ENCODE measurements at regions not wholly inside any gene's neighbourhood (a gene's known extent, or its start where the extent isn't known, plus 50 kb on each side); places are given as distances from the start of the nearest gene placed in this dataset.

DNA sequence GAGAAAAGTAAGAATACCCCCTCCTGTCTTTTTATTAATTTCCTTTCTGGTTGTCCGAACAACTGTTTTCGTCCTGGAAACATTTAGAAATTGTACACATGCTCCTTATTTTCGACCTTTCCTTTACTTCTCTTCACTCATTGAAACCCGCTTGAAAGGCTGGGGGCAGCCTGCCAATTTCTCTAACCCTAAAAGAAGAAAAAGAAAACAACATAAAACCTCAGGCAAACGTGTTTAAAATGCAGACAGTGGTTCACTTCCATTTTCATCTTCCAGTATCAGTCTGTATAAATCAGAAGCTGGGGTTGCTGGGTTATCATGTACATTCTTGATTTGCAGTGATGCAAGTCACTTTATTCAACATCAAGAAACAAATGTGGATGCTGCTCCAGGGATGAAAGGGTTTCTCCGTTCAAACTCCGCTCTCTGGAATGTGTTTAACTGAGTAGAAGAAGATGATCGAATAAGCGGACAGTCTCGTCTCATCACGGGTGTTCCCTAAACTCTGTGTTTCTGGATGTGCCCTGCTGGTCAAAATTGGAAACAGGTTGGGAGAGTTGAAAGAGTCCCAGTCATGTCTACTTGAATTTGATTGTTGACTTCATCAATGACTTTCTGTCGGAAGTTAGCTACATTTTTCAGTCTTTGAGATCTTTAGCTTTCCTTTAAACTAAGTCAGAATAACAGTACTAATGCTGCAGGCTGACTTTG, 1042.2 kb downstream of the BCL11B start:
- H3K9ac ChIP-seq (ENCODE audit: low read depth in 1 of 2, low read length in 2 of 2) = no peak overlapping the region
- no peaks in the 10 kb centered on the region for H3K9me3 ChIP-seq (ENCODE audit: control insufficient read depth in 2 of 2, low read length in 2 of 2)
- no peak overlapping the region for H3K27ac ChIP-seq (ENCODE audit: low read depth in 2 of 2, low read length in 2 of 2)
- H3K4me3 ChIP-seq (ENCODE audit: low read length in 2 of 2) = no peak overlapping the region
- H3K36me3 ChIP-seq (ENCODE audit: control insufficient read depth in 2 of 2, insufficient read depth in 2 of 2, low read length in 2 of 2) = no peaks in the 10 kb centered on the region
- no peaks in the 10 kb centered on the region for H3K4me1 ChIP-seq (ENCODE audit: control insufficient read depth in 2 of 2, insufficient read depth in 2 of 2, low read length in 2 of 2)
- H3K27me3 ChIP-seq (ENCODE audit: control insufficient read depth in 2 of 2, insufficient read depth in 2 of 2, low read length in 2 of 2) = peaks cover 2 to 4% of the 10 kb centered on the region in 2 donors

DNA sequence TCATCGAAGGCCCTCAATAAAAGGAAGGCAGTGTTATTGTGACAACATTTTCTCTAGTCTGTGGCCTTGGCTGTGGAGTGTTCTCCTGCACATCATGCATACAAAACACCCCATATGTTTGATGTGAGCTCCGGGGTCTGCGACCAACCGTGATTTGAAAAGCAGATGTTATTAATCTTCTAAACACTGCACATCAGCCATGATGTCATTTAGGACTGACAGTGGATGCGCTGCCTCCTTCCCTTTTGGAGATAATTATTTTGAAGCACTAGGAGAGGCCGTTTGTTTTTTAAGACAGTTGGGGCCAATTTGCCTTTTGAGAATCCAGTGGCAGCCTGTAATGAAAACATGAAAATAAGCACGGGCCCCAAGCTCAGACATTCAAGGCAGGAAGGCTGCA, 1041.6 kb downstream of the BCL11B start:
- H3K9me3 ChIP-seq (ENCODE audit: control insufficient read depth in 2 of 2, low read length in 2 of 2) = no peaks in the 10 kb centered on the region
- no peak overlapping the region for H3K9ac ChIP-seq (ENCODE audit: low read depth in 1 of 2, low read length in 2 of 2)
- peaks cover 2 to 4% of the 10 kb centered on the region in 2 donors for H3K27me3 ChIP-seq (ENCODE audit: control insufficient read depth in 2 of 2, insufficient read depth in 2 of 2, low read length in 2 of 2)
- no peak overlapping the region for H3K27ac ChIP-seq (ENCODE audit: low read depth in 2 of 2, low read length in 2 of 2)
- H3K4me3 ChIP-seq (ENCODE audit: low read length in 2 of 2) = no peak overlapping the region
- no peaks in the 10 kb centered on the region for H3K36me3 ChIP-seq (ENCODE audit: control insufficient read depth in 2 of 2, insufficient read depth in 2 of 2, low read length in 2 of 2)
- no peaks in the 10 kb centered on the region for H3K4me1 ChIP-seq (ENCODE audit: control insufficient read depth in 2 of 2, insufficient read depth in 2 of 2, low read length in 2 of 2)

DNA sequence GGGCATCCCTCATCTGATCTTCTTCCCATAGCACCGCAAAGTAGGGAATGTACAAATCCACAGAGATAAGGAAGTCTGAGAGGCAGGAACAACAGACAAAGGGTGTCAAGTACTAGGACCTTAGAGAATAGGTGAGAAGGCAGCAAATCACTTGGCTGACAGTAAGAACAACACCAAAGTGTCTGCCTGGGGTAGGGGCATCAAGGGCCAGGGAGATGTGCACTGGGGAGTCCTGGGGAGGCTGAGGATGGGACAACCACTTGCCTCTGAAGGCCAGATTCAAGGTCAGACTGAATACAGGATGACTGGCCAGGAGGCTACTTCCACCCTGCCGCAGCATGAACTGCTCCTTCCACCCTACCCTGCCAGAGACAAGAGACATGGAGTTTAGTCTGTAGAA, 1040.8 kb downstream of the BCL11B start:
- H3K27me3 ChIP-seq (ENCODE audit: control insufficient read depth in 2 of 2, insufficient read depth in 2 of 2, low read length in 2 of 2) = peaks cover 2 to 4% of the 10 kb centered on the region in 2 donors
- no peak overlapping the region for H3K9ac ChIP-seq (ENCODE audit: low read depth in 1 of 2, low read length in 2 of 2)
- no peaks in the 10 kb centered on the region for H3K9me3 ChIP-seq (ENCODE audit: control insufficient read depth in 2 of 2, low read length in 2 of 2)
- no peaks in the 10 kb centered on the region for H3K36me3 ChIP-seq (ENCODE audit: control insufficient read depth in 2 of 2, insufficient read depth in 2 of 2, low read length in 2 of 2)
- no peak overlapping the region for H3K4me3 ChIP-seq (ENCODE audit: low read length in 2 of 2)
- no peak overlapping the region for H3K27ac ChIP-seq (ENCODE audit: low read depth in 2 of 2, low read length in 2 of 2)
- no peaks in the 10 kb centered on the region for H3K4me1 ChIP-seq (ENCODE audit: control insufficient read depth in 2 of 2, insufficient read depth in 2 of 2, low read length in 2 of 2)

DNA sequence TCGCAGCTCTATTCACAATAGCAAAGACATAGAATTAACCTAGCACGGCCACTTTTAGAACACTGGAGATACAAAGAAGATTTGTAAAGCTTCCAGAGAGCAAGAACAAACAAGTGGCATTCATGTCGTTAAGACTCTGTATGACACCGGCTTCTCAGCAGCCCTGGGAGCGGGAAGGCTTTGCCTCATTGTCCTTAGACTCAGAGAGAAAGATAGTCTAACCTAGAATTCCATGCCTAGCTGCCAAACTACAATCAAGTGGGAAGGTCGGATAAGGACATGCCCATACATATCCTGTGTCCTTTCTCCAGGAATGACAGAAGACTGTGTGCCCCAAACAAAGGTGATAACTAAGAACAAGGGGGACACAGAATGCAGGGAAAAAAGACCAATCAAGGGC, 1038.3 kb downstream of the BCL11B start:
- no peak overlapping the region for H3K27ac ChIP-seq (ENCODE audit: low read depth in 2 of 2, low read length in 2 of 2)
- no peak overlapping the region for H3K4me3 ChIP-seq (ENCODE audit: low read length in 2 of 2)
- H3K4me1 ChIP-seq (ENCODE audit: control insufficient read depth in 2 of 2, insufficient read depth in 2 of 2, low read length in 2 of 2) = no peaks in the 10 kb centered on the region
- H3K9me3 ChIP-seq (ENCODE audit: control insufficient read depth in 2 of 2, low read length in 2 of 2) = no peaks in the 10 kb centered on the region
- H3K36me3 ChIP-seq (ENCODE audit: control insufficient read depth in 2 of 2, insufficient read depth in 2 of 2, low read length in 2 of 2) = no peaks in the 10 kb centered on the region
- H3K9ac ChIP-seq (ENCODE audit: low read depth in 1 of 2, low read length in 2 of 2) = no peak overlapping the region
- H3K27me3 ChIP-seq (ENCODE audit: control insufficient read depth in 2 of 2, insufficient read depth in 2 of 2, low read length in 2 of 2) = peaks cover 2 to 4% of the 10 kb centered on the region in 2 donors

DNA sequence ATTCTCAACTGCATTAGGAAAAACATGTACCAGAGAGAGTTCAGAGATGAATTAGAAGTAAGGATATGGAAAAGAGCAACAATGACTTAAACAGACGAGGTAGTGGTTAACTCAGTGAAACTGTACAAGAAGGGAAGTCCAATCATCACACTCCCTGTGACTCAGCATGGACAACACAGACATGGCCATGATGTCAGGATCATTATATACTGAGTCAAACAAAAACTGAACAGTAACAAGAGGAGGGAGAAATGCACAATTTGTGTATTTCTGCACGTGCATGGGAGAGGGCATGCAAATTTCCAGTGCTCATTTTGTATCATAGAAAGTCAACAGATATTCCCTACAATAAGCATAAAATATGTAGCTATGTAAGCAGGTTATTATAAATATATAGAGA, 1037.8 kb downstream of the BCL11B start:
- H3K4me3 ChIP-seq (ENCODE audit: low read length in 2 of 2) = no peak overlapping the region
- H3K4me1 ChIP-seq (ENCODE audit: control insufficient read depth in 2 of 2, insufficient read depth in 2 of 2, low read length in 2 of 2) = no peaks in the 10 kb centered on the region
- H3K9ac ChIP-seq (ENCODE audit: low read depth in 1 of 2, low read length in 2 of 2) = no peak overlapping the region
- H3K36me3 ChIP-seq (ENCODE audit: control insufficient read depth in 2 of 2, insufficient read depth in 2 of 2, low read length in 2 of 2) = no peaks in the 10 kb centered on the region
- peaks cover 2 to 4% of the 10 kb centered on the region in 2 donors for H3K27me3 ChIP-seq (ENCODE audit: control insufficient read depth in 2 of 2, insufficient read depth in 2 of 2, low read length in 2 of 2)
- no peaks in the 10 kb centered on the region for H3K9me3 ChIP-seq (ENCODE audit: control insufficient read depth in 2 of 2, low read length in 2 of 2)
- H3K27ac ChIP-seq (ENCODE audit: low read depth in 2 of 2, low read length in 2 of 2) = no peak overlapping the region

DNA sequence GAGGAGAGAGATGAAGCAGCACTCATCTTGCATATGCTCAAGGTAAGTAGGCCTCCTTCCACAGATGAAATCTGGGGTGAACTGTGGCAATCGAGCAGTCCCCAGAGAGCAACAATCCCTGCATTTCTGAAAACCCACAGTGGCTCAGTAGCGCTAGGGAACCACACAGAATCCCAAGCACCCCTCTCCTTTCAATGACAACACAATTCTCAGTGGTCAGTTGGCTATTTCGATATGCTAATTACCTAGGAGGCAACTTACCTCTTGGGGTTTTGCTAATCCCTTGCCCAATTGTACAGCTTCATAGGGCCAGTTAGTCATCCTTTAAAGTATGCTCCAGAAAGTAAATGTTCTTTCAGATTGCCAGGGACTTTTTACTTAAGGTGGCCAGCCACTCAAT, 1035.7 kb downstream of the BCL11B start:
- peaks cover 0 to 4% of the 10 kb centered on the region in 2 donors for H3K27me3 ChIP-seq (ENCODE audit: control insufficient read depth in 2 of 2, insufficient read depth in 2 of 2, low read length in 2 of 2)
- H3K9ac ChIP-seq (ENCODE audit: low read depth in 1 of 2, low read length in 2 of 2) = no peak overlapping the region
- H3K36me3 ChIP-seq (ENCODE audit: control insufficient read depth in 2 of 2, insufficient read depth in 2 of 2, low read length in 2 of 2) = no peaks in the 10 kb centered on the region
- no peak overlapping the region for H3K27ac ChIP-seq (ENCODE audit: low read depth in 2 of 2, low read length in 2 of 2)
- no peaks in the 10 kb centered on the region for H3K9me3 ChIP-seq (ENCODE audit: control insufficient read depth in 2 of 2, low read length in 2 of 2)
- no peaks in the 10 kb centered on the region for H3K4me1 ChIP-seq (ENCODE audit: control insufficient read depth in 2 of 2, insufficient read depth in 2 of 2, low read length in 2 of 2)
- H3K4me3 ChIP-seq (ENCODE audit: low read length in 2 of 2) = no peak overlapping the region

DNA sequence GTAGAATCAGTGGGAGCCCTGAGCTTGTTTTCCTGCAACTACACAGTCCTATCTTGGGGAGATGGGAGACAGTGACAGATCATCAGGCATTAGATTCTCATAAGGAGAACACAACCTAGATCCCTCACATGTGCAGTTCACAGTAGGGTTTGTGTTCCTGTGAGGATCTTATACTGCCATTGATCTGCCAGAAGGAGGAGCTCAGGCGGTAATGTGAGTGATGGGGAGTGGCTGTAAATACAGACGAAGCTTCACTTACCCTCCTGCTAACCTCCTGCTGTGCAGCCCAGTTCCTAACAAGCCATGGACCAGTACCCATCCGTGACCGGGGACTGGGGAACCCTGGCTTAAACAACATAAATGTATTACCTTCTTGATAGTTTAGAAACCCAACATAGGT, 1034.1 kb downstream of the BCL11B start:
- H3K4me3 ChIP-seq (ENCODE audit: low read length in 2 of 2) = no peak overlapping the region
- peaks cover 0 to 3% of the 10 kb centered on the region in 2 donors for H3K27me3 ChIP-seq (ENCODE audit: control insufficient read depth in 2 of 2, insufficient read depth in 2 of 2, low read length in 2 of 2)
- H3K9ac ChIP-seq (ENCODE audit: low read depth in 1 of 2, low read length in 2 of 2) = no peak overlapping the region
- H3K36me3 ChIP-seq (ENCODE audit: control insufficient read depth in 2 of 2, insufficient read depth in 2 of 2, low read length in 2 of 2) = no peaks in the 10 kb centered on the region
- H3K27ac ChIP-seq (ENCODE audit: low read depth in 2 of 2, low read length in 2 of 2) = no peak overlapping the region
- no peaks in the 10 kb centered on the region for H3K9me3 ChIP-seq (ENCODE audit: control insufficient read depth in 2 of 2, low read length in 2 of 2)
- no peaks in the 10 kb centered on the region for H3K4me1 ChIP-seq (ENCODE audit: control insufficient read depth in 2 of 2, insufficient read depth in 2 of 2, low read length in 2 of 2)

DNA sequence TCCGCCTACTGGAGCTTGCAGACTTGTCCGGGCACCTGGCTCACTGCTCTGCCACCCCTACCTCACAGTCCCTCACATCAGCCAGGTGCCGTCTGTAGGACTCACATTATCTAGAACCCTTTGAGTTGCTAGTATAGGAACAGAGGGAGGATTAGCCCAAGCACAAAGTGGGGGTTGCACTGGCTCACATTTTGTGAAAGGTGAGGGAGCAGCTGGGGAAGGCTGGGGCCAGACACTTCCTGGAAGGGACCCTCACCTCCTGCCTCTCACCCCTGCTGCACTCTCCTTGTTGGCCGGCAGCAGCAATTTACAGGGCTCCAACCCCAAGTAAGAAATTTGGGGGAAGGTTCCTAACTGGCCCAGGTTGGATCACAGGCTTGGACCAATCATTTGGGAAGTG, 1031.6 kb downstream of the BCL11B start:
- H3K4me1 ChIP-seq (ENCODE audit: control insufficient read depth in 2 of 2, insufficient read depth in 2 of 2, low read length in 2 of 2) = peaks cover 8 to 9% of the 10 kb centered on the region in 2 donors
- peaks cover 0 to 3% of the 10 kb centered on the region in 2 donors for H3K27me3 ChIP-seq (ENCODE audit: control insufficient read depth in 2 of 2, insufficient read depth in 2 of 2, low read length in 2 of 2)
- H3K9ac ChIP-seq (ENCODE audit: low read depth in 1 of 2, low read length in 2 of 2) = no peak overlapping the region
- no peaks in the 10 kb centered on the region for H3K9me3 ChIP-seq (ENCODE audit: control insufficient read depth in 2 of 2, low read length in 2 of 2)
- no peak overlapping the region for H3K27ac ChIP-seq (ENCODE audit: low read depth in 2 of 2, low read length in 2 of 2)
- H3K36me3 ChIP-seq (ENCODE audit: control insufficient read depth in 2 of 2, insufficient read depth in 2 of 2, low read length in 2 of 2) = no peaks in the 10 kb centered on the region
- no peak overlapping the region for H3K4me3 ChIP-seq (ENCODE audit: low read length in 2 of 2)

DNA sequence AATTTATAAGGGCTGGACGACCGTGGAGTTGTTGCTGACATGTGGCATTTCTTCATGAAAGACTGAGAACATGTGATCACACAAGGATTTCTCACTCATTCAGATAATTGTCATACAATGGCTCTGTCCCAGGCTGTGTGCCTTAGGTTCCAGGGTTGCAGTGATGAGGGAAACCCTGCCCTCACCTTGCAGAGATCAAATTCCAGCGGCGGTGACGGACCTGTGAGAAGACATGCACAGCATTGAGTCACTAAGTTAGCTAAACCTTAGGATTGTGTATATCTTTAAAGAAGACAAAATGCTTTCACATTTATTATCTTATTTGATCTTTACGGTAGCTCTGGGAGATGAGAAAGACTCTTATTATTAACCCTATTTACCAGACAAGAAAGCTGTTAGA, 1029.1 kb downstream of the BCL11B start:
- H3K9ac ChIP-seq (ENCODE audit: low read depth in 1 of 2, low read length in 2 of 2) = no peak overlapping the region
- no peak overlapping the region for H3K27ac ChIP-seq (ENCODE audit: low read depth in 2 of 2, low read length in 2 of 2)
- H3K4me1 ChIP-seq (ENCODE audit: control insufficient read depth in 2 of 2, insufficient read depth in 2 of 2, low read length in 2 of 2) = peaks cover 8 to 11% of the 10 kb centered on the region in 2 donors
- no peaks in the 10 kb centered on the region for H3K9me3 ChIP-seq (ENCODE audit: control insufficient read depth in 2 of 2, low read length in 2 of 2)
- no peaks in the 10 kb centered on the region for H3K36me3 ChIP-seq (ENCODE audit: control insufficient read depth in 2 of 2, insufficient read depth in 2 of 2, low read length in 2 of 2)
- peaks cover 0 to 3% of the 10 kb centered on the region in 2 donors for H3K27me3 ChIP-seq (ENCODE audit: control insufficient read depth in 2 of 2, insufficient read depth in 2 of 2, low read length in 2 of 2)
- no peak overlapping the region for H3K4me3 ChIP-seq (ENCODE audit: low read length in 2 of 2)

DNA sequence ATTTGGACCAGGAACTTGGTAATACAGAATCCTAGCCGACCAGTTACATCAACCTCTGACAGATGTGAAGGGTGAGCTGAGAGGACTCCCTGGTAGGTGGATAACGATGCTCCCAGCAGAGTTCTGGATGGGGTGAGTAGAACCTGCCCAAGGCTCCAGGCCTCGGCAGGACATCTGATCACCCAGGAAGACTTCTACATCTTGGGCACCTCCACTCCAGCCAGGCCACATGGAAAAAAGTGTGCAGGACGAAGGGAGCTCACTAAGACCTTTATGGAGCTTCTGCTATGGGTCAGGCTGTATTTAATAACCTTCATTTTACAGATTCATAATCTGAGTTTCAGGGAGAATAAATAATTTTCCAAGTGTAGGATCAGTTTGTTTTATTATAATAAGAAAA, 1028.7 kb downstream of the BCL11B start:
- Histone ChIP-seq H3K36me3 (ENCODE audit: control insufficient read depth in 2 of 2, insufficient read depth in 2 of 2, low read length in 2 of 2) (no peaks in the 10 kb centered on the region), H3K9ac (ENCODE audit: low read depth in 1 of 2, low read length in 2 of 2) (no peak overlapping the region), H3K9me3 (ENCODE audit: control insufficient read depth in 2 of 2, low read length in 2 of 2) (no peaks in the 10 kb centered on the region), H3K4me1 (ENCODE audit: control insufficient read depth in 2 of 2, insufficient read depth in 2 of 2, low read length in 2 of 2) (peaks cover 8 to 11% of the 10 kb centered on the region in 2 donors), H3K27ac (ENCODE audit: low read depth in 2 of 2, low read length in 2 of 2) (no peak overlapping the region), H3K27me3 (ENCODE audit: control insufficient read depth in 2 of 2, insufficient read depth in 2 of 2, low read length in 2 of 2) (peaks cover 0 to 3% of the 10 kb centered on the region in 2 donors), H3K4me3 (ENCODE audit: low read length in 2 of 2) (no peak overlapping the region)

All from mucosa of rectum (tissue), 2 donors.